ENCODE measurements at regions not wholly inside any gene's neighbourhood (a gene's known extent, or its start where the extent isn't known, plus 50 kb on each side); places are given as distances from the start of the nearest gene placed in this dataset.

- H3K27me3 ChIP-seq (ENCODE audit: control insufficient read depth, extremely low read depth, insufficient read depth, low read length): no peaks in the 10 kb centered on the region
- H2AFZ ChIP-seq (ENCODE audit: control insufficient read depth, low read length): no peak overlapping the region
- no peak for FAIRE-seq
- H3K4me1 ChIP-seq (ENCODE audit: control insufficient read depth, extremely low read depth, insufficient read depth, low read length): no peaks in the 10 kb centered on the region
- H3K9ac ChIP-seq (ENCODE audit: control insufficient read depth, extremely low read depth, insufficient read depth, low read length): no peak overlapping the region
- H3K79me2 ChIP-seq (ENCODE audit: control insufficient read depth, insufficient read depth, low read length): no peaks in the 10 kb centered on the region
- H3K4me3 ChIP-seq (ENCODE audit: control insufficient read depth in 2 of 3, extremely low read depth in 1 of 3, insufficient read depth in 2 of 3, low read depth in 1 of 3, low read length in 3 of 3): no peak overlapping the region
- H3K9me1 ChIP-seq (ENCODE audit: control insufficient read depth, extremely low read depth, insufficient read depth, low read length): no peaks in the 10 kb centered on the region
- no peak overlapping the region for H3K27ac ChIP-seq (ENCODE audit: control insufficient read depth, insufficient read depth, low read length)
- no peak for TF ChIP-seq EZH2 (IDR thresholded peaks at IDR 0.05; ENCODE audit: low read length)
- TF ChIP-seq, protein P1, sequence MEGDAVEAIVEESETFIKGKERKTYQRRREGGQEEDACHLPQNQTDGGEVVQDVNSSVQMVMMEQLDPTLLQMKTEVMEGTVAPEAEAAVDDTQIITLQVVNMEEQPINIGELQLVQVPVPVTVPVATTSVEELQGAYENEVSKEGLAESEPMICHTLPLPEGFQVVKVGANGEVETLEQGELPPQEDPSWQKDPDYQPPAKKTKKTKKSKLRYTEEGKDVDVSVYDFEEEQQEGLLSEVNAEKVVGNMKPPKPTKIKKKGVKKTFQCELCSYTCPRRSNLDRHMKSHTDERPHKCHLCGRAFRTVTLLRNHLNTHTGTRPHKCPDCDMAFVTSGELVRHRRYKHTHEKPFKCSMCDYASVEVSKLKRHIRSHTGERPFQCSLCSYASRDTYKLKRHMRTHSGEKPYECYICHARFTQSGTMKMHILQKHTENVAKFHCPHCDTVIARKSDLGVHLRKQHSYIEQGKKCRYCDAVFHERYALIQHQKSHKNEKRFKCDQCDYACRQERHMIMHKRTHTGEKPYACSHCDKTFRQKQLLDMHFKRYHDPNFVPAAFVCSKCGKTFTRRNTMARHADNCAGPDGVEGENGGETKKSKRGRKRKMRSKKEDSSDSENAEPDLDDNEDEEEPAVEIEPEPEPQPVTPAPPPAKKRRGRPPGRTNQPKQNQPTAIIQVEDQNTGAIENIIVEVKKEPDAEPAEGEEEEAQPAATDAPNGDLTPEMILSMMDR (optimal IDR thresholded peaks at IDR 0.05 in 1 of 3, IDR thresholded peaks at IDR 0.05 in 1 of 3, conservative IDR thresholded peaks at IDR 0.05 in 1 of 3; ENCODE audit: extremely low read depth in 1 of 3, insufficient read depth in 2 of 3, low read length in 3 of 3): no peak
- no peaks in the 10 kb centered on the region for H4K20me1 ChIP-seq (ENCODE audit: control insufficient read depth, extremely low read depth, insufficient read depth, low read length)
- no peaks in the 10 kb centered on the region for H3K36me3 ChIP-seq (ENCODE audit: control insufficient read depth in 2 of 2, extremely low read depth in 1 of 2, insufficient read depth in 2 of 2, low read length in 2 of 2)
- no peak overlapping the region for H3K4me2 ChIP-seq (ENCODE audit: control insufficient read depth, extremely low read depth, insufficient read depth, low read depth, low read length)
- dilution Hi-C loops (cut with MboI; ENCODE audit: extremely low pct_ligation_motif_present, low sequenced_read_pairs): no loop called here
- peaks cover 9% of the 10 kb centered on the region for H3K9me3 ChIP-seq (ENCODE audit: control insufficient read depth, low read depth, low read length)
- no peak for DNase-seq (ENCODE audit: low read depth, low spot score)
These were observed 851.4 kb downstream of the GALR1 start for GRCh38 chr18:78101091-78101490.

- DNase-seq (ENCODE audit: low read depth, low spot score): no peak
- no peaks in the 10 kb centered on the region for H3K79me2 ChIP-seq (ENCODE audit: control insufficient read depth, insufficient read depth, low read length)
- no peak overlapping the region for H3K4me2 ChIP-seq (ENCODE audit: control insufficient read depth, extremely low read depth, insufficient read depth, low read depth, low read length)
- no peaks in the 10 kb centered on the region for H4K20me1 ChIP-seq (ENCODE audit: control insufficient read depth, extremely low read depth, insufficient read depth, low read length)
- dilution Hi-C loops (cut with MboI; ENCODE audit: extremely low pct_ligation_motif_present, low sequenced_read_pairs): no loop called here
- H3K27ac ChIP-seq (ENCODE audit: control insufficient read depth, insufficient read depth, low read length): no peak overlapping the region
- peaks cover 10% of the 10 kb centered on the region for H3K9me3 ChIP-seq (ENCODE audit: control insufficient read depth, low read depth, low read length)
- TF ChIP-seq EZH2 (IDR thresholded peaks at IDR 0.05; ENCODE audit: low read length): no peak
- TF ChIP-seq, protein P1 (optimal IDR thresholded peaks at IDR 0.05 in 1 of 3, IDR thresholded peaks at IDR 0.05 in 1 of 3, conservative IDR thresholded peaks at IDR 0.05 in 1 of 3; ENCODE audit: extremely low read depth in 1 of 3, insufficient read depth in 2 of 3, low read length in 3 of 3): no peak
- H3K36me3 ChIP-seq (ENCODE audit: control insufficient read depth in 2 of 2, extremely low read depth in 1 of 2, insufficient read depth in 2 of 2, low read length in 2 of 2): no peaks in the 10 kb centered on the region
- H3K27me3 ChIP-seq (ENCODE audit: control insufficient read depth, extremely low read depth, insufficient read depth, low read length): no peaks in the 10 kb centered on the region
- no peaks in the 10 kb centered on the region for H3K4me1 ChIP-seq (ENCODE audit: control insufficient read depth, extremely low read depth, insufficient read depth, low read length)
- no peak overlapping the region for H2AFZ ChIP-seq (ENCODE audit: control insufficient read depth, low read length)
- no peaks in the 10 kb centered on the region for H3K9me1 ChIP-seq (ENCODE audit: control insufficient read depth, extremely low read depth, insufficient read depth, low read length)
- no peak overlapping the region for H3K4me3 ChIP-seq (ENCODE audit: control insufficient read depth in 2 of 3, extremely low read depth in 1 of 3, insufficient read depth in 2 of 3, low read depth in 1 of 3, low read length in 3 of 3)
- no peak overlapping the region for H3K9ac ChIP-seq (ENCODE audit: control insufficient read depth, extremely low read depth, insufficient read depth, low read length)
- no peak for FAIRE-seq
These were observed 852.5 kb downstream of the GALR1 start for GRCh38 chr18:78102135-78102534.

All from keratinocyte (primary cell).